ENCODE measurements at regions not wholly inside any gene's neighbourhood (a gene's known extent, or its start where the extent isn't known, plus 50 kb on each side); places are given as distances from the start of the nearest gene placed in this dataset.

DNA sequence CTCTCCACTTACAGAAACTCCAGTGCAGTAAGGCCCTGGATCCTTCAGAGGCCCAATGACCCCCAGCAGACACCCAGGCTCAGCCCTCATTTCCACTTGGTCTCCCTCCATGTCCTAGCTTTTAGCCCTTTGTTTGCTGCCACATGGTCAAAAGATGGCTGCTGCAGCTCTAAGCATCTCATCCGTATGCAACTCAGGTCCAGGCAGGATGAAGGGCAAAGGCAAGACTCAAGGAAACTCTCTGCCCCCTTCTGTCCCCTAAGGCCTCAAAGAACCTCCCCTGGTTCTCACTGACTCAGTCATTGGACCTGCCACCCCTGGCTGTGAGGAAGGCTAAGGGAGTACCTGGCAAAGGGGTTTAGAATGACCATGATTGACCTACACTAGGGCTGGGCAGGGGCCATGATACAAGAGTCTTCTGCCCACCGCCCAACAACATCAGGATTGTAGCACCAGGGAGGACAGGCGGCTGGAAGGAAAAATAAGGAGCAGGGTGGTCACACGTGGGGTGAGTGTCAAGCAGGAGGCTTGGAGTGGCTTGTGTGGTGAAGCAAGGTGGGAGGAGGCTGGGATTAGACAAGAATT lies 303.8 kb upstream of the ZMIZ1 start:
- TF ChIP-seq YY1 (IDR thresholded peaks at IDR 0.05; ENCODE audit: insufficient read depth, insufficient read length) (no peak), ZNF274 (IDR thresholded peaks at IDR 0.05; ENCODE audit: low read depth, low read length) (no peak), SUZ12 (IDR thresholded peaks at IDR 0.05; ENCODE audit: extremely low read depth, insufficient read depth, insufficient read length) (no peak)
